HL-60/S4 (cell line): ENCODE measurements at regions not wholly inside any gene's neighbourhood (a gene's known extent, or its start where the extent isn't known, plus 50 kb on each side); places are given as distances from the start of the nearest gene placed in this dataset.
"Not testable (repeated sequence)": the region's sequence is repeated elsewhere in the genome, so short reads cannot be mapped to it uniquely, and the experiment has no call there.

Source experiments
- in situ Hi-C: fragments of 300-500 bp; cut with MboI; formaldehyde crosslinking; loops from 2 replicates; pipeline ENCODE4 v1.14.3; 2022; ENCODE audit warnings: low sequenced_read_pairs

GRCh38 chr10:37067576-37067975, 57.8 kb upstream of the ANKRD30A start:
- in situ Hi-C loops: no loop called here

DNA sequence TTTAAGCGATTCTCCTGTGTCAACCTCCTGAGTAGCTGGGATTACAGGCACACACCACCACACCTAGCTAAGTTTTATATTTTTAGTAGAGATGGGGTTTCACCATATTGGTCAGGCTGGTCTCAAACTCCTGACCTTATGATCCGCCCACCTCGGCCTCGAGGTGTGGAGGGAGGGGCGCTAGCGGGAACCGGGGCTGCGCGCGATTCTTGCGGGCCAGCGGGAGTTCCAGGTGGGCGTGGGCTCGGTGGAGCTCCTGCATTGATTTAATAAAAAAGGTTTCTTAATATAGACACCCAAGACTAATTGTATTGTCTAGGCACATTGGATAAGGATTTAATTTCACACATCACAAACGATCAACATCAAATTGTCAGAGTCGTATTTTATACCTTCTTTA, 63.1 kb upstream of the ANKRD30A start:
- in situ Hi-C loops: not testable (repeated sequence)

DNA sequence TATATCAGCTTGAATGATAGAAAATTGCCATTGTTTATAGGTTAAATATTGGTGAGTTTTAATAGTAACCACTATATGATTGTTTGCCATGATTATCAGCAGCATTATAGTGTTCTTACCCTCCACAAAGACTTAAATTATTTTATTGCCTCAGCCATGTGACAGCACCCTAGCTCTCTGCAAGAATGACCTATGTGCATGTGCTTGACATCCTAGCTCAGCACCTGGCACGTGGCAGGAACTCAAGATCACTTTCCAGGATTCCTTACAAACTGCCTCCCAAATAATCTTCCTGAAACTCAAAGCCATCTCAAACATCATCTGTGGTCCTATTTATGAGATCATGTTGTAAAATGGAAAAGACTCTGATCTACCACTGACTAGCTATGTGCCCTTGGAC, 68.1 kb upstream of the ANKRD30A start:
- in situ Hi-C loops: no loop called here

GRCh38 chr10:37053476-37053875, 71.9 kb upstream of the ANKRD30A start:
- in situ Hi-C loops: no loop called here

- in situ Hi-C loops: not testable (repeated sequence)
Observed at GRCh38 chr10:37049982-37050381, 75.4 kb upstream of the ANKRD30A start.

DNA sequence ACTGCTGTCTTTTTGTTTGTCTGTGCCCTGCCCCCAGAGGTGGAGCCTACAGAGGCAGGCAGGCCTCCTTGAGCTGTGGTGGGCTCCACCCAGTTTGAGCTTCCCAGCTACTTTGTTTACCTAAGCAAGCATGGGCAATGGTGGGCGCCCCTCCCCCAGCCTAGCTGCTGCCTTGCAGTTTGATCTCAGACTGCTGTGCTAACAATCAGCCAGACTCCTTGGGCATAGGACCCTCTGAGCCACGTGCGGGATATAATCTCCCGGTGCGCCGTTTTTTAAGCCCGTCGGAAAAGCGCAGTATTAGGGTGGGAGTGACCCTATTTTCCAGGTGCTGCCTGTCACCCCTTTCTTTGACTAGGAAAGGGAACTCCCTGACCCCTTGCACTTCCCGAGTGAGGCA, 81.1 kb upstream of the ANKRD30A start:
- in situ Hi-C loops: not testable (repeated sequence)

GRCh38 chr10:37035853-37036252, 89.5 kb upstream of the ANKRD30A start:
- in situ Hi-C loops: no loop called here

- in situ Hi-C loops: no loop called here
Observed at GRCh38 chr10:37015498-37015897, 109.9 kb upstream of the ANKRD30A start.

GRCh38 chr10:37010741-37011140, 114.7 kb upstream of the ANKRD30A start:
- in situ Hi-C loops: no loop called here

DNA sequence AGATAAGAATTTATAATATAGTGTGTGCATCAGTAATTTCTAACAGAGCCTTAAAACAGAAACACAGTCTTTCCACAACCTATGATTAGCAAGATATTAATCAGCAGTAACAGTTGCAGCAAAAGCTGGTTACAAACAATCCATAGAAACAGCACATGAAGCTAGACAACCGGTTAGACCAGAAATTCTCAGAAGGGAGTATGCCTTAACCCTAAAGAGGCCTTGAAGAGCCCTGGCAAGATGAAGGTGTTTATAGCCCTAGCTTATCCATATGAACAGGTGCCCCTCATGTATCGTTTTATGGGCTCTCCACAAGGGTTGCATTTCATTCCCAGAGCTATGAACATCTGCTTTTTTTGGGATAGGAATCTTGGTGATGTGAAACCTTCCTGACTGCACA, 117.1 kb upstream of the ANKRD30A start:
- in situ Hi-C loops: not testable (repeated sequence)

GRCh38 chr10:37003126-37003525, 122.3 kb upstream of the ANKRD30A start:
- in situ Hi-C loops: no loop called here

GRCh38 chr10:36995806-36996205, 129.6 kb upstream of the ANKRD30A start:
- in situ Hi-C loops: not testable (repeated sequence)

GRCh38 chr10:36994886-36995285, 130.5 kb upstream of the ANKRD30A start:
- in situ Hi-C loops: no loop called here

DNA sequence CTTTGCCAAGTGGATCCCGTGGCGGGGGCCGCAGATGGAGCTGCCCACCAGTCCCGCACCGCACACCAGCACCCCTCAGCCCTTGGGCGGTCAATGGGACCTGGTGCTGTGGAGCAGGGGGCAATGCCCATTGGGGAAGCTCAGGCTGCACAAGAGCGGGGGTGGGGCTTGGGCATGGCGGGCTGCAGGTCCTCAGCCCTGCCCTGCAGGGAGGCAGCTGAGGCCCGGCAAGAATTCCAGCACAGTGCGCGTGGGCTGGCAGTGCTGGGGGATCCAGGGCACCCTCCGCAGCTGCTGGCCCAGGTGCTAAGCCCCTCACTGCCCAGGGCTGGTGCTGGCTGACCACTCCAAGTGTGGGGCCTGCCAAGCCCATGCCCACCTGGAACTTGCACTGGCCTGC, 136.2 kb upstream of the ANKRD30A start:
- in situ Hi-C loops: no loop called here

DNA sequence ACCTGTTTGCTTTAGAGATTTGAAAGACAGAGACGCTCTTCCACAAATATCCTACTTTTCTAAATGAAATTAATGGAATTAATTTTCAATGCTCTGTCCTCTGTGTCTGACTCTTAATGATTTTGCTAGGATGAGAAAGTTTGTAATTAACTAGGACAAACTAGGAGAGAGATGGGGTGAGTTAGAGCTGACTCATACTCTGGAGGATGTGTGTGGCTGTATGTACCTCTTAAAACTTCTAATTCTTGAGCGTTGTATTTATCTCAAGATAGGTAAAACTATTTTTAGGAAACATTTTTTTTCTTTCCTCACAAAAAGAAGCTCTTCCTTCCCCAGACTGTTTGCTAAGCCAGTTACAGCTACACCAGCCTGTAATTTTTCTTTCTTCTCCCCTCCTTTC, 178.8 kb upstream of the ANKRD30A start:
- in situ Hi-C loops: no loop called here

GRCh38 chr10:36943544-36943943, 181.9 kb upstream of the ANKRD30A start:
- in situ Hi-C loops: no loop called here

GRCh38 chr10:36942616-36943015, 182.8 kb upstream of the ANKRD30A start:
- in situ Hi-C loops: no loop called here

GRCh38 chr10:36903040-36903439, 222.4 kb upstream of the ANKRD30A start:
- in situ Hi-C loops: no loop called here

DNA sequence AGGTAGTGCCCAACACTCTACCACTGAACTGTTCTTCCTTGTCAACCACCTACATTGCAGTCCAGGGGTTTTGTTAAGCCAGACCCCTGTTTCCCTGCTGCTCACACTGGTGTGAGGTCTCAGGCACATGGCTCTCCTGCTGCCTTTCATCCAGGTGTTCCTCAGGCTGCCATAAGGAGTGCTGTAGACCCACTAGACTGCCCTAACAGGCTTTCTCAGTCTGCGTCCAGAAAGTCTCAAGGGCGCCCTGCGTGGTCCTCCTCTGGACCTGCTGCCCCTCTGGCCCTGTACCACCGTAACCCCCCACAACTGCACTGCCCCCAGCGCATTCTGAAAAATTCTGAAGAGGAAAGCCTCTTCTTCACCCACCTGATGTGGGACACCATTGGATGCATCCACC, 225.7 kb upstream of the ANKRD30A start:
- in situ Hi-C loops: loop anchor here (25.0 kb wide), 1 partner anchor 1262 kb away; the partner anchor contains the start of gene FZD8

- in situ Hi-C loops: loop anchor here (25.0 kb wide), 1 partner anchor 1252 kb away; the partner anchor contains the start of gene FZD8
Observed at GRCh38 chr10:36888925-36889573, 236.3 kb upstream of the ANKRD30A start.

GRCh38 chr10:36886303-36886891, 239.0 kb upstream of the ANKRD30A start:
- in situ Hi-C loops: loop anchor here (25.0 kb wide), 1 partner anchor 1249 kb away; the partner anchor contains the start of gene FZD8

DNA sequence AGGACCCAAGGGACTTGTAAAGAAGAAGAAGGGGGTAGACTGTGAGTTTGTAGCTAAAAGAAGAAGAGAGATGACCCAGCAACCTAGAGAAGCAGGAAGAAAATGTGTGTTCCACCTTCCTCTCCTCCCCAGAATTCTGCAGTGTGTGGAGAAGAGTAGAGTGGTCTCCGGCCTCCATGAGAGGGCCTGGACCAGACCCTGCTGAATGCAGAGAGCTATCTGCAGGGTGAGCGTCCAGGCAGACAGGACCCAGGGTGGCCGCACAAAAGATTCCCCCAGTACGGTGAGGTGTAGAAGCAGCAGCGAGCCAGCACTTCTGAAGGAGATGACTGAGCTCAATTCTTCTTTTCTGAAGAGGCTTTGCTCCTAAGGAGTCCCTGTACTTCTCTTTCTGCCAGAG, 239.7 kb upstream of the ANKRD30A start:
- in situ Hi-C loops: loop anchor here (25.0 kb wide), 1 partner anchor 1248 kb away; the partner anchor contains the start of gene FZD8
